Adrenal gland (tissue), 5 donors: ENCODE measurements at regions not wholly inside any gene's neighbourhood (a gene's known extent, or its start where the extent isn't known, plus 50 kb on each side); places are given as distances from the start of the nearest gene placed in this dataset.

Experiments used
- POLR2A ChIP-seq, 2 donors: fragments of 450-650 bp; IDR thresholded peaks; one replicate each; pipeline ENCODE4 v1.6.1; 2017; ENCODE audit warnings: antibody characterized with exemption in 2 of 2, mild to moderate bottlenecking in 2 of 2, moderate library complexity in 1 of 2
- TF ChIP-seq, protein P1 (sequence below), 6 experiments: fragments of 450-650 bp in 4 of 6; fragments of 200-600 bp in 2 of 6; sonication (generic) in 1 of 6; IDR thresholded peaks; 1 replicate in 5 of 6; 2 replicates in 1 of 6; pipeline versions ENCODE4 v1.5.1 to v1.8.0; 2016 to 2021; ENCODE audit warnings: antibody characterized with exemption in 6 of 6, mild to moderate bottlenecking in 2 of 6, moderate library complexity in 1 of 6
- donor health status: DM: no; HTN: no; CAD: no.

DNA sequence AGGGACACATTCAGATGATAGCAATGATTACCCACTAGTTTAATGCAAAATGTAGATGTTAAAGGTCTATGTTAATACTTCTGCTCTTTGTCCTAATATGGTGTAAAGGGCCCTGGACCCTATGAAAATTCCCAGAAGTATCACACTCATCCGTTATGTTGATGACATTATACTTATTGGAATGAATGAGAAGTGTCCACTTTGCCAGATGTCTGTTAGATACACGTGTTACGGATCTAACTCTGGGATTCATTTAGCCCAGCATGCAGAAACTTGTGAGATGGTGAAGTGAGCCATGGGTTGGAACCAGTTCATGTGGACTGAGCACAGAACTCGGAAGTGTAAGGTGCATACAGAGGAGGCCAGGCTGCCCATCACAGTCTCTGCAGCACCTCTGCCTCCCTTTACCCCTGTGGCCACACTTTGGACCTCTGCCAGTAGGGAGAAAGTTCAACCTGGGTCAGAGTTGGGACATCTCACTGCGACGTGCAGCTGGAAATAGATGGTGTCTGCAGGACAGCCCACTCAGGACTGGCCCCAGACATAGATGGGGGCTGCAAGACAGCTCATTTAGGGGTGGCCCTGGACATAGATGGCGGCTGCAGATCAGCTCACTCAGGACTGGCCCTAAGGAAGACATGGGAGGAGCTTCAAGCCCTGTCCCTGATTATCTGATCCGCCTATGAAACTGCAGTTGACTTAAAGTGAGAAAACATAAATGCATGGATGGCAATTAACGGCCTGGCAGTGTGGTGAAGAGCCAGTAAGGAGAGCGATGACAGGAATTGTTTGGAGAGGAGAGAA lies 71.2 kb upstream of the THBS2 start:
- TF ChIP-seq, protein P1, sequence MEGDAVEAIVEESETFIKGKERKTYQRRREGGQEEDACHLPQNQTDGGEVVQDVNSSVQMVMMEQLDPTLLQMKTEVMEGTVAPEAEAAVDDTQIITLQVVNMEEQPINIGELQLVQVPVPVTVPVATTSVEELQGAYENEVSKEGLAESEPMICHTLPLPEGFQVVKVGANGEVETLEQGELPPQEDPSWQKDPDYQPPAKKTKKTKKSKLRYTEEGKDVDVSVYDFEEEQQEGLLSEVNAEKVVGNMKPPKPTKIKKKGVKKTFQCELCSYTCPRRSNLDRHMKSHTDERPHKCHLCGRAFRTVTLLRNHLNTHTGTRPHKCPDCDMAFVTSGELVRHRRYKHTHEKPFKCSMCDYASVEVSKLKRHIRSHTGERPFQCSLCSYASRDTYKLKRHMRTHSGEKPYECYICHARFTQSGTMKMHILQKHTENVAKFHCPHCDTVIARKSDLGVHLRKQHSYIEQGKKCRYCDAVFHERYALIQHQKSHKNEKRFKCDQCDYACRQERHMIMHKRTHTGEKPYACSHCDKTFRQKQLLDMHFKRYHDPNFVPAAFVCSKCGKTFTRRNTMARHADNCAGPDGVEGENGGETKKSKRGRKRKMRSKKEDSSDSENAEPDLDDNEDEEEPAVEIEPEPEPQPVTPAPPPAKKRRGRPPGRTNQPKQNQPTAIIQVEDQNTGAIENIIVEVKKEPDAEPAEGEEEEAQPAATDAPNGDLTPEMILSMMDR (IDR thresholded peaks at IDR 0.05), result no peak
- TF ChIP-seq POLR2A (IDR thresholded peaks at IDR 0.05), result no peak
